ENCODE measurements at regions not wholly inside any gene's neighbourhood (a gene's known extent, or its start where the extent isn't known, plus 50 kb on each side); places are given as distances from the start of the nearest gene placed in this dataset.
A peak's percentile ranks its signal among the peaks of the same experiment; 100 is the strongest.

GRCh38 chr15:39313881-39314280, 267.0 kb upstream of the THBS1 start:
- Histone ChIP-seq H3K4me1 (peaks cover 0 to 19% (median 3%) of the 10 kb centered on the region in 3 donors), H3K27ac (no peak overlapping the region), H3K27me3 (no peaks in the 10 kb centered on the region), H3K4me3 (no peak overlapping the region), H3K36me3 (no peaks in the 10 kb centered on the region), H3K9me3 (no peaks in the 10 kb centered on the region)
- WGBS, 2 donors, result 86 to 94% methylated on average over 1 of the region's 1 CpG
- intact Hi-C loops (cut with DNase I), result no loop called here
- DNase-seq, result no peak
- no peak for TF ChIP-seq CTCF (IDR thresholded peaks at IDR 0.05)
- TF ChIP-seq POLR2A (IDR thresholded peaks at IDR 0.05), result no peak

GRCh38 chr15:39315206-39315850, 265.6 kb upstream of the THBS1 start:
- intact Hi-C loops (cut with DNase I), result no loop called here
- DNase-seq, result no peak
- peaks cover 0 to 19% (median 3%) of the 10 kb centered on the region in 3 donors for H3K4me1 ChIP-seq
- peaks cover 0 to 8% (median 0%) of the 10 kb centered on the region in 3 donors for H3K9me3 ChIP-seq
- no peaks in the 10 kb centered on the region for H3K36me3 ChIP-seq
- WGBS, 2 donors, result 31 to 42% methylated on average over 1 of the region's 1 CpG
- no peaks in the 10 kb centered on the region for H3K27me3 ChIP-seq
- no peak overlapping the region for H3K27ac ChIP-seq
- TF ChIP-seq CTCF (IDR thresholded peaks at IDR 0.05) (no peak), POLR2A (IDR thresholded peaks at IDR 0.05) (no peak)
- H3K4me3 ChIP-seq, result no peak overlapping the region

- Histone ChIP-seq H3K27ac (peak overlapping the region in 3 of 4 donors; percentile 8 to 64 (median 45)), H3K4me1 (peaks cover 0 to 10% (median 0%) of the 10 kb centered on the region in 3 donors), H3K27me3 (no peaks in the 10 kb centered on the region), H3K9me3 (peaks cover 0 to 14% (median 0%) of the 10 kb centered on the region in 3 donors), H3K4me3 (no peak overlapping the region), H3K36me3 (no peaks in the 10 kb centered on the region)
- intact Hi-C loops (cut with DNase I), result no loop called here
- WGBS, 2 donors, result 78 to 94% methylated on average over 1 of the region's 1 CpG
- no peak for DNase-seq
- TF ChIP-seq CTCF (IDR thresholded peaks at IDR 0.05), result no peak
- TF ChIP-seq POLR2A (IDR thresholded peaks at IDR 0.05), result no peak
Observed at GRCh38 chr15:39317225-39317624, 263.7 kb upstream of the THBS1 start.

- TF ChIP-seq CTCF (IDR thresholded peaks at IDR 0.05) (no peak), POLR2A (IDR thresholded peaks at IDR 0.05) (no peak)
- DNase-seq, result no peak
- peaks cover 0 to 14% (median 0%) of the 10 kb centered on the region in 3 donors for H3K9me3 ChIP-seq
- WGBS, 2 donors, result 78 to 83% methylated on average over 2 of the region's 2 CpGs
- peaks cover 0 to 4% (median 0%) of the 10 kb centered on the region in 3 donors for H3K4me1 ChIP-seq
- intact Hi-C loops (cut with DNase I), result no loop called here
- H3K36me3 ChIP-seq, result no peaks in the 10 kb centered on the region
- H3K27me3 ChIP-seq, result no peaks in the 10 kb centered on the region
- no peak overlapping the region for H3K4me3 ChIP-seq
- H3K27ac ChIP-seq, result peak overlapping the region in 2 of 4 donors; percentile 8 to 64
Observed at GRCh38 chr15:39318231-39318630, 262.6 kb upstream of the THBS1 start.

GRCh38 chr15:39320355-39320754, 260.5 kb upstream of the THBS1 start:
- TF ChIP-seq POLR2A (IDR thresholded peaks at IDR 0.05), result no peak
- no peak for TF ChIP-seq CTCF (IDR thresholded peaks at IDR 0.05)
- Histone ChIP-seq H3K4me1 (no peaks in the 10 kb centered on the region), H3K4me3 (no peak overlapping the region), H3K27ac (no peak overlapping the region), H3K27me3 (no peaks in the 10 kb centered on the region), H3K9me3 (peaks cover 0 to 14% (median 0%) of the 10 kb centered on the region in 3 donors), H3K36me3 (no peaks in the 10 kb centered on the region)
- DNase-seq, result no peak
- intact Hi-C loops (cut with DNase I), result no loop called here

All from esophagus squamous epithelium (tissue), 5 donors.